ENCODE measurements at regions not wholly inside any gene's neighbourhood (a gene's known extent, or its start where the extent isn't known, plus 50 kb on each side); places are given as distances from the start of the nearest gene placed in this dataset.
"Not testable (repeated sequence)": the region's sequence is repeated elsewhere in the genome, so short reads cannot be mapped to it uniquely, and the experiment has no call there.

DNA sequence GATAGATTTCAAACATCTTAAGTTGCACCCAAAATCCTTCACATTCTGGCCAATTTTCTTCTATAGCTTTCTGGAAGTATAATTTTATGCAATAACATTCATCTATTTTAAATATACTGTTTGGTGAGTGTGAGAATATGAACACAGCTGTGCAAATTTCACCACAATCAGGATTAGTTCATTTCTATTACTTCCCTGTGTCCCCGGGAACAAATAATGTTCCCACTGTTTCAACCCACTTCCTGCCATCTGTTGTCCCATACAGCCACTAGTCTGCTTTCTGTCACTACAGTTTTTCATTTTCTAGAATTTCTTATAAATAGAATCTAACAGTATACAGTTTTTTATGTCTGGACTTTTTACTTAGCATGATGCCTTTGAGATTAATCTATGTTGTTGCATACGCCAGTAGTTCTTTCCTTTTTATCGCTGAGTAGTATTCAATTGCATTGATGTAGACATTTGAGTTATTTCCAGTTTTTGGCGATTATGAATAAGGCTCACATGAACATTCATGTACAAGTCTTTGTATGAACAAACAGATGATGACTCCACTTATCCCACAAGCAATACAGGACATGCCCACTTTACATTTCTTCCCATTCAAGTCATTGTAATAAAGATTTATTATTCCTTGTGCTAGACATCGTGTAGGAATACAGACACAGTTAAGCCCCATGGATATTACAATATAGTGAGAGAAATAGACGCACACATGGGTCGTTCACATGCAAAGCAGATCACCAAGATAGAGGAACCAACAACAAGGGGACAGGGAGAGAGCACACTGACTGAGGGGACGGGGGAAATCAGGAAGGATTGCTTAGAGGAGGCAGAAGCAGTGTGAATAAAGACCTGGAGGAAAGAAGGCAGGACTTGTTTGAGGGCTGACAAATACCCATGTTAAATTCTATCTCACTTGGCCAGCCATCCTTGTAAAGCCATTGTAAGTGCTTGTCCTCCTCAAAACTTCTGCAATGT lies 72.9 kb upstream of the PAX8 start:
- intact Hi-C loops (cut with DNase I; ENCODE audit: low total_unique reads) = no loop called here
- no peak overlapping the region for H3K4me3 ChIP-seq (ENCODE audit: low read depth, poor library complexity, severe bottlenecking)
- no peak for DNase-seq (ENCODE audit: low spot score in 2 of 2)
- TF ChIP-seq, protein P1, sequence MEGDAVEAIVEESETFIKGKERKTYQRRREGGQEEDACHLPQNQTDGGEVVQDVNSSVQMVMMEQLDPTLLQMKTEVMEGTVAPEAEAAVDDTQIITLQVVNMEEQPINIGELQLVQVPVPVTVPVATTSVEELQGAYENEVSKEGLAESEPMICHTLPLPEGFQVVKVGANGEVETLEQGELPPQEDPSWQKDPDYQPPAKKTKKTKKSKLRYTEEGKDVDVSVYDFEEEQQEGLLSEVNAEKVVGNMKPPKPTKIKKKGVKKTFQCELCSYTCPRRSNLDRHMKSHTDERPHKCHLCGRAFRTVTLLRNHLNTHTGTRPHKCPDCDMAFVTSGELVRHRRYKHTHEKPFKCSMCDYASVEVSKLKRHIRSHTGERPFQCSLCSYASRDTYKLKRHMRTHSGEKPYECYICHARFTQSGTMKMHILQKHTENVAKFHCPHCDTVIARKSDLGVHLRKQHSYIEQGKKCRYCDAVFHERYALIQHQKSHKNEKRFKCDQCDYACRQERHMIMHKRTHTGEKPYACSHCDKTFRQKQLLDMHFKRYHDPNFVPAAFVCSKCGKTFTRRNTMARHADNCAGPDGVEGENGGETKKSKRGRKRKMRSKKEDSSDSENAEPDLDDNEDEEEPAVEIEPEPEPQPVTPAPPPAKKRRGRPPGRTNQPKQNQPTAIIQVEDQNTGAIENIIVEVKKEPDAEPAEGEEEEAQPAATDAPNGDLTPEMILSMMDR (IDR thresholded peaks at IDR 0.05) = no peak
- TF ChIP-seq POLR2A (IDR thresholded peaks at IDR 0.05) = no peak
- WGBS, 2 donors = 64 to 68% methylated on average over 8 of the region's 8 CpGs

DNA sequence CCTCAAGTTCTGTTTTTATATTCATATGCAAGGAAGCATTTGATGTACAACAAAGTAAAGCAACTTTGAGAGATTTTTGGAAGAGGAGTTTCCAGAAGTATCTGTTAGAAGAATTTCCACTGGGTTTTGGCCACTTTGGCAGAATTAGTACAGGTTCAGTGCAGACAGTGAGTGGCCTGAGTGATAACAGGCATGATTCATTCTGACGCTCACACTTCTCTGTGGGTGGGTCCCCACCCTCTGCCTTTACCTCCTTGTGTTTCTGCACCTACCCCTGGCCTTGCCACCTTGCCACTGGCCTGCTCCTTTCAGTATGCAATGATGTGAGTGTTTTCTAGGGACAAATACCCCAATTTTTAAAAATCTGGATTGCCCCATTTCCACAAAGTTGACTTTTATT lies 65.1 kb upstream of the PAX8 start:
- intact Hi-C loops (cut with DNase I; ENCODE audit: low total_unique reads); DNase-seq (ENCODE audit: low spot score in 2 of 2); H3K4me3 ChIP-seq (ENCODE audit: low read depth, poor library complexity, severe bottlenecking): not testable (repeated sequence)
- WGBS, 2 donors = 91 to 96% methylated on average over 1 of the region's 1 CpG

DNA sequence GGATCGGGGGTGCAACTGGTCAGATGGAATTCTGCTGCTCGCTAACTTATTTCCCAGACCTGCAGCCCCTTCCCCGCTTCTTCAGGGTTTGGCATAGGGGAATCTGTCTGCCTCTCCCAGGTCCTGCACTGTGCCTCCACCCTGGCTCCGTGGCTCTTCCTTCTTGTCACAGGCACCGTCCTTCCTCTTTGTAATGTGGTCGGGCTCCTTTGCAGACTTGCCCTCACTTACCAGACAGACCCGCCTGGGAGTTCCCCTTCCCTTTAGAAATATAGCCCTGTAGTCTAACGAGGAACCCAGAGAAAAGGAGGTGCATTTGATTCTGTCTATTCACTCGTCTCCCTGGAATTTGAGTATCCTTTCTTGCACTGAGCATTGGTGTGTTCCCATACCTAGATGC lies 63.9 kb upstream of the PAX8 start:
- intact Hi-C loops (cut with DNase I; ENCODE audit: low total_unique reads) = no loop called here
- 59 to 62% methylated on average over 9 of the region's 9 CpGs for WGBS, 2 donors
- TF ChIP-seq POLR2A (IDR thresholded peaks at IDR 0.05) = no peak
- TF ChIP-seq, protein P1 (IDR thresholded peaks at IDR 0.05) = no peak
- DNase-seq (ENCODE audit: low spot score in 2 of 2) = peak in 1 of 2 donors; percentile 31
- no peak overlapping the region for H3K4me3 ChIP-seq (ENCODE audit: low read depth, poor library complexity, severe bottlenecking)

DNA sequence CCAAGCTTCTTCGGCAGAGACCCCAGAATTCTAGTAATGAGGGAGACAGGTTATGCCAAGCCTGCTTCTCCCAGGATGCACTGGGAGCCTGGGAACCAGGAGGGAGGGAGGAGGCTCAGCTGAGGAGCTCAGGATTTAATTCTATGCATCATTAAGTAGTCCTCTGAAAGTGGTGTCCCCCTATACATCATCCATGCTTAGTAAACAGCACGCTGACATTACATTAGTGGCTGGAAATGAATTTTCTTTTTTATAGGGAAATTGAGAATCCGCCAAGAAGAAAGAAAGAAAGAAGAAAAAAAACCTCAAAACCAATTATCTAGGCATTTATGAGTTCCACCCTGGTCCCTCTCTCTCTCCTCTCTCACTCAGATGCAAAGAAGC lies 63.1 kb upstream of the PAX8 start:
- 70 to 84% methylated on average over 3 of the region's 3 CpGs for WGBS, 2 donors
- DNase-seq (ENCODE audit: low spot score in 2 of 2); H3K4me3 ChIP-seq (ENCODE audit: low read depth, poor library complexity, severe bottlenecking); intact Hi-C loops (cut with DNase I; ENCODE audit: low total_unique reads): not testable (repeated sequence)

DNA sequence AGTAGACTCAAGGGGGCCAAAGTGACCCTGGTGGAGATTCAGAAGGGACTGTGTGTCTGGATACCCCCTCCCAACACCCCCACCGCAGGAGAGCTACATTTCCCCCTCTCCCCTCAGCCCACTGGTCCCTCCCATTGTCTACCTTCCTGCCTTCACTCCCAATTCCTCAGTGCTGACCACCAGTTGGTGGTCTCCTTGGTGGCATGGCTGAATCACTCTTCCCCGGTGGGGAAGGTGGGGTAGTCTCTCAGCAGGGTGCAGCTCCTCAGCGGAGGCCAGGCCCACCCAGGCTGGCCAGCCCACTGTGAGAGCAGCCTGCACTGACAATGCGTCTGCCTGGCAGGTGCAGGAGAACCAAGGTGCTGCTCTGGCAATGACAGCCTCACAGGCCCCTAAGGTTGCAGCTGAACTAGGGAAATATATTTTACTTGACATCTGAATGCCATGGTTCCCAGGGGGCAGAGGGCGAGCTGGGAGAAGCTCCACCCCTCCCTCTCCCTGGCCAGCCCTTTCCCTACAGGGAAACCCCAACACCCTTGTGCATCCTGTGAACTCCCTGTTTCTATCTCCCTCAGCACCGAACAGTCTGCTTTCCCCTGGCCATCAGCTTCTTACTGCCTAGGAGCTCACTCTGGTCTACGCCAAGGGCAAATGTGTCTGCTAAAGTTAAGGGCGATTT lies 62.6 kb upstream of the PAX8 start:
- DNase-seq (ENCODE audit: low spot score in 2 of 2) = no peak
- 73 to 79% methylated on average over 8 of the region's 8 CpGs for WGBS, 2 donors
- intact Hi-C loops (cut with DNase I; ENCODE audit: low total_unique reads) = no loop called here
- H3K4me3 ChIP-seq (ENCODE audit: low read depth, poor library complexity, severe bottlenecking) = no peak overlapping the region
- no peak for TF ChIP-seq POLR2A (IDR thresholded peaks at IDR 0.05)
- TF ChIP-seq, protein P1 (IDR thresholded peaks at IDR 0.05) = no peak

DNA sequence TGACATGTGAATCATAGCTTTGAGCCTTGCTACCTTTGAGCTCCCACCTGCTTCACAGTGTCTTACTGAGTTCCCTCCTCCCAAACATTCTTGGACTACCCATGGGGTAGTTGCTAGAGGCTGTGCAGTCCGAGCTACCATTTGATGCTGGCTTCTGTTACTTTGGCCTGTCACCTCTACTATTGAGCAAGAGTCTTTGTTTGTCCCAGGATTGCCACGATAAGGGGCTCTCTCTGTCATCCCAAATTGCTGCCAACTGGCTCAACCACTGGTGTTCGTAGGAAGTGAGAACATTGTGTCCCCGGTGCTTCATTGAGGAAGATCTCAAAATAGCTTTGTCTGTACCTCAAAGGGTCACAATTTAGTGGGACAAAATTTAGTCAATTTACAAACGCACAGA lies 59.1 kb upstream of the PAX8 start:
- WGBS, 2 donors = 51 to 56% methylated on average over 5 of the region's 5 CpGs
- intact Hi-C loops (cut with DNase I; ENCODE audit: low total_unique reads) = no loop called here
- H3K4me3 ChIP-seq (ENCODE audit: low read depth, poor library complexity, severe bottlenecking) = no peak overlapping the region
- peak; percentile 86 to 90 for DNase-seq (ENCODE audit: low spot score in 2 of 2)
- TF ChIP-seq, protein P1 (IDR thresholded peaks at IDR 0.05) = no peak
- TF ChIP-seq POLR2A (IDR thresholded peaks at IDR 0.05) = no peak

DNA sequence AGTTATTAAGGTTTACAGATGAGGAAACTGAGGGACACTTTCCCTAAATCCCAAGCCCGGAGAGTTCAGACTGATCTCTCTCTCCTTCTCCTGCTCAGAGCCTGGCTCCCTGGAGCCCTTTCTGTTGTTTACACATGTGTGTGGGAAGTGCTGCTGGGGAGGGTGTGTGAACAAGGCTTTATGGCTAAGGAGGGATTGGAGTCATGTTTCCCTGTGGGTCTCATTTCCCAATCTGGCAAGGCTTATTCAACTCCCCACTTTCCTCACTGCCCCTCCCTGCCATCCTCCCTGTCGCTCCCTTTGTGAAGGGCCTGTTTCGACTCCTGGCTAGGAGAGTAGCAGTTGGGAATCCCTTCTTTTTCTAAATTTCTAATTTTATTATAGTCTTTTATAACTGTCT lies 57.3 kb upstream of the PAX8 start:
- intact Hi-C loops (cut with DNase I; ENCODE audit: low total_unique reads); H3K4me3 ChIP-seq (ENCODE audit: low read depth, poor library complexity, severe bottlenecking): not testable (repeated sequence)
- DNase-seq (ENCODE audit: low spot score in 2 of 2) = peak; percentile 67 to 87
- WGBS, 2 donors = 16 to 19% methylated on average over 3 of the region's 3 CpGs
